NCI-H2029 (cell line): ENCODE measurements at regions not wholly inside any gene's neighbourhood (a gene's known extent, or its start where the extent isn't known, plus 50 kb on each side); places are given as distances from the start of the nearest gene placed in this dataset.
A peak's percentile ranks its signal among the peaks of the same experiment; 100 is the strongest.

Experiments used
- DNase-seq: peaks from one replicate; lab custom pipeline; 2025; lab: John Stamatoyannopoulos, UW

- peak; percentile 83 for DNase-seq
Observed at GRCh38 chr5:125326150-125326510, 579.7 kb upstream of the ZNF608 start.

- no peak for DNase-seq
Observed at GRCh38 chr5:125327676-125328075, 581.2 kb upstream of the ZNF608 start.

- DNase-seq = no peak
Observed at GRCh38 chr5:125331987-125332598, 585.7 kb upstream of the ZNF608 start.

- DNase-seq = no peak
Observed at GRCh38 chr5:125333416-125333815, 587.0 kb upstream of the ZNF608 start.

- DNase-seq = no peak
Observed at GRCh38 chr5:125336401-125336800, 590.0 kb upstream of the ZNF608 start.

- DNase-seq = no peak
Observed at GRCh38 chr5:125337294-125337693, 590.9 kb upstream of the ZNF608 start.

- DNase-seq = no peak
Observed at GRCh38 chr5:125338440-125339174, 592.2 kb upstream of the ZNF608 start.

GRCh38 chr5:125341436-125341835 lies 595.0 kb upstream of the ZNF608 start:
- no peak for DNase-seq

GRCh38 chr5:125343015-125343414 lies 596.6 kb upstream of the ZNF608 start:
- no peak for DNase-seq

- DNase-seq = no peak
Observed at GRCh38 chr5:125346316-125346715, 599.9 kb upstream of the ZNF608 start.

GRCh38 chr5:125348221-125348692 lies 601.8 kb upstream of the ZNF608 start:
- no peak for DNase-seq

GRCh38 chr5:125348936-125349831 lies 602.7 kb upstream of the ZNF608 start:
- no peak for DNase-seq

- no peak for DNase-seq
Observed at GRCh38 chr5:125357660-125358059, 611.2 kb upstream of the ZNF608 start.

GRCh38 chr5:125365747-125366146 lies 619.3 kb upstream of the ZNF608 start:
- no peak for DNase-seq

- DNase-seq = no peak
Observed at GRCh38 chr5:125367702-125368101, 621.3 kb upstream of the ZNF608 start.

- no peak for DNase-seq
Observed at GRCh38 chr5:125370461-125371205, 624.2 kb upstream of the ZNF608 start.

- DNase-seq = peak; percentile 15
Observed at GRCh38 chr5:125372694-125373631, 626.5 kb upstream of the ZNF608 start.

- DNase-seq = no peak
Observed at GRCh38 chr5:125375143-125375542, 628.7 kb upstream of the ZNF608 start.

- DNase-seq = no peak
Observed at GRCh38 chr5:125376059-125376641, 629.7 kb upstream of the ZNF608 start.

- no peak for DNase-seq
Observed at GRCh38 chr5:125377141-125377540, 630.7 kb upstream of the ZNF608 start.
